K562 (cell line): ENCODE measurements at regions not wholly inside any gene's neighbourhood (a gene's known extent, or its start where the extent isn't known, plus 50 kb on each side); places are given as distances from the start of the nearest gene placed in this dataset.

Experiments used
- EZH2 ChIP-seq: IDR thresholded peaks from 2 replicates; pipeline ENCODE4 v1.6.1; 2012; ENCODE audit warnings: low read depth, mild to moderate bottlenecking, inconsistent platforms, low read length, borderline replicate concordance
- MTA3 ChIP-seq: fragments of 450-650 bp; formaldehyde crosslinking; IDR thresholded peaks from 2 replicates; pipeline ENCODE4 v1.6.1; 2017; ENCODE audit warnings: mild to moderate bottlenecking, borderline replicate concordance

DNA sequence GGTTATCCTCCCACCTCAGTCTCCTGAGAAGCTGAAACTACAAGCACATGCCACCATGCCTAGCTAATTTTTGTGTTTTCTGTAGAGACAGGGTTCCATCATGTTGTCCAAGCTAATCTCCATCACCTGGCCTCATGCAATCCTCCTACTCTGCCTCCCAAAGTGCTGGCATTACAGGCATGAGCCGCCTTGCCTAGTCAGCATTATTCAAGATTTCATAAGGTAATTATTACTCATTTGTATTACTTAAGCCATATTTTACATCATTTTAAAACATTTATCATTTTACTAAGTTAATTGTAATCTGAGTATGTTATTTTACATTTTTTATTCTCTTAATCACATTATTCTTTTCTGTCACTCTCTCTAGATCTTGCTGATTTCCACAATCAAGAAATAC is 1575.6 kb downstream of the NCAM2 start:
- no peak for TF ChIP-seq MTA3
- no peak for TF ChIP-seq EZH2
